NCI-H1694 treated with DMSO at 0.1 percent for 48 hours (cell line): ENCODE measurements at regions not wholly inside any gene's neighbourhood (a gene's known extent, or its start where the extent isn't known, plus 50 kb on each side); places are given as distances from the start of the nearest gene placed in this dataset.
"Not testable (repeated sequence)": the region's sequence is repeated elsewhere in the genome, so short reads cannot be mapped to it uniquely, and the experiment has no call there.

ENCODE experiments used
- DNase-seq: peaks from one replicate; lab custom pipeline; 2025; lab: John Stamatoyannopoulos, UW

DNA sequence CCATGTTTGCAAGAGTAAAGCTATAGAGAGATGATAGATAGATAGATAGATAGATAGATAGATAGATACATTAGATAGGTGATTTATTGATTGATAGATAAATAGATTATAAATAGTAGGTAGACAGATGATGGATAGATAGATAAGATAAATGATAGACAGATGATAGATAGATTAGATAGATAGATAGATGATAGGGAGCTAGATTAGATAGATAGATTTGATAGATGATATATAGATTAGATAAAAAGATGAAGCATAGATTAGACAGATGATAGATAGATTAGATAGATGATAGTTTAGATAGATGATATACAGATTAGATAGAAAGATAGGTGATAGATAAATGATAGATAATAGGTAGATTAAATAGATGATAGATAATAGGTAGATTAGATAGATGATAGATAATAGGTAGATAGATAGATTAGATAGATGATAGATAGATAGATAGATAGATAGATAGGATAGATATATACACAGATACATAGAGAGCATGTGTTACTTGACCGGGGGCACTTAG is 243.3 kb upstream of the FOXK1 start:
- no peak for DNase-seq

DNA sequence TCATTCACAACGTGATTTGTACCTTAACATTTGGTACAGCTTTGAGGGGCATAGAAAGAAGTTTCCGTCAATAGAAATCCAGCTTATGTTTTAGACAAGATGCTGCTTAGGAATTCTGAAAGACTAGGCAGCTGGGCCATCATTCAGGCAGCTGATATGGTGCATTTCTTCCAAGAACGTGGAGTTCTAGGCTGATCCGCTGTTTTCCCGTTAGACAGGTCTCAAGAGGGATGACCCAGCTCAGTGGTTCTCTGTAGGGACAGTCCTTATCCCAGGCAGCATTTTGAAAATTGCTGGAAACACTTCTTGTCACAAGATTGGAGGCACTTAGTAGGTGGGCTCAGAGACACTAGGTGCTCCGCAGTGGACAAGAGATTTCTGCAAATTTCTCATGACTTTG is 242.7 kb upstream of the FOXK1 start:
- DNase-seq = no peak

- DNase-seq = no peak
Measured at GRCh38 chr7:4444106-4444505, 238.0 kb upstream of the FOXK1 start.

GRCh38 chr7:4445777-4446176 is 236.3 kb upstream of the FOXK1 start:
- DNase-seq = no peak

DNA sequence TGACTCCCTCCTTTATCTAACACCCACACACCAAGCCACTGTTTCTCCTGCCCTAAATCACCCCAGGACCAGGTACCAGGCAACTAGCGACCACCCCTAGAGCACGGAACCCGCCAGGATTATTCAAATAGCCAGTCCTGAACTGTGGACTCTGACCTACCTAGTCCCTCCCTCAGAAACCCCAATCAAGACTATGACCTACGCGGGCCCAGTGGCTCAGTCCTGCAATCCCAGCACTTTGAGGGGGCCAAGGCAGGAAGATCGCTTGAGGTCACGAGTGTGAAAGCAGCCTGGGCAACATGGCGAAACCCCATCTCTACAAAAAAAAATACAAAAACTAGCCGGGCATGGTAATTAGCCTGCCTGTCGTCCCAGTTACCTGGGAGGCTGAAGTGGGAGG is 232.8 kb upstream of the FOXK1 start:
- no peak for DNase-seq

GRCh38 chr7:4450483-4450882 is 231.6 kb upstream of the FOXK1 start:
- DNase-seq = no peak

DNA sequence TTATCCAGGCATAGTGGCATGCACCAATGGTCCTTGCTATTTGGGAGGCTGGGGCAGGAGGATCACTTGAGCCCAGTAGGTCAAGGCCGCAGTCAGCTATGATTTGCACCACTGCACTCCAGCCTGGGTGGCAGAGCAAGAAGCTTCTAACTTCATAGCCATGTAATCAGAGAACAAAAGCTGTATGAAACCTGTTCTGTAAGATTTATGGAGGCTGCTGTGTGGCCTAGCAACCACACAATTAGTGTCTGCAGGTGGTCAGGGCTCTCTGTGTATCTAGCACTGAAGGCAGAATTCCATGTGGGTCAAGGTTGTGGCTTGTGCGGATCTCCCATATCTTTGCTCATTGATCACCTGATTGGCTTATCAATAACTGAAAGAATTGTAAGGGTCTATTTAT is 221.5 kb upstream of the FOXK1 start:
- no peak for DNase-seq

GRCh38 chr7:4461531-4461930 is 220.6 kb upstream of the FOXK1 start:
- no peak for DNase-seq

GRCh38 chr7:4468320-4469102 is 213.6 kb upstream of the FOXK1 start:
- no peak for DNase-seq

DNA sequence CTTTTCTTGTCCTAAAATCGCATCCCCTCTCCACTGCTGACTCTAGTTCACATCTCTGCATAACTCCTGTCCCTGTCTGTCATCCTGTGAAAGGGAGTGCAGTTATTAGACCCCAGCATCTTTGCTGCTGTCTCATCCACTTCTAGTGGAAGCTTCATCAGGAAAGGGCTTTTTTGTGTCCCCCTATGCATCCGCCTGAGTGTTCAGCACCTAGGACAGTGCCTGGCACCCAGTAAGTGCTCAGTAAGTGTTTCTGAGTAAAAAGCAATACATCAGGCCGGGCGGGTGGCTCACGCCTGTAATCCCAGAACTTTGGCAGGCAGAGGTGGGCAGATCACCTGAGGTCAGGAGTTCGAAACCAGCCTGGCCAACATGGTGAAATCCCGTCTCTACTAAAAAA is 211.8 kb upstream of the FOXK1 start:
- DNase-seq = no peak

DNA sequence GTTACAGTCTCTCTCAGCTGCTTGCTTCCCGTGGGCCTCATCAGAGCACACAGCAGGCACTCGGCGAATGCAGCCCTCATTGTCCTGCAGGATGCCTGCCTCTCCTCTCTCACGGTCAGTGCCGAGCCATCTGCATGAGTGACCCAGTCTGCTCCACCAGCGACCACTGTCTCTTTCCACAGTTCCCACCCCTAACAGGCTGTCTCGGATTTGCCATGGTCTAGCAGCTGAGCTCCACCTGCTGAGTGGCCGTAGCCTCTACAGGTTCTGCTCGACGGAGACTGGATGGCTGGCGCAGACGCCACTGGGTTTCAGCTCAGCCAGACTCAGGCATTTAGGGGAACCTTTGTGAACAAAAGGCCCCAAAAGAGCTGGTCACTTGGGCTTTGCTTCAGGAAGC is 209.4 kb upstream of the FOXK1 start:
- DNase-seq = no peak

DNA sequence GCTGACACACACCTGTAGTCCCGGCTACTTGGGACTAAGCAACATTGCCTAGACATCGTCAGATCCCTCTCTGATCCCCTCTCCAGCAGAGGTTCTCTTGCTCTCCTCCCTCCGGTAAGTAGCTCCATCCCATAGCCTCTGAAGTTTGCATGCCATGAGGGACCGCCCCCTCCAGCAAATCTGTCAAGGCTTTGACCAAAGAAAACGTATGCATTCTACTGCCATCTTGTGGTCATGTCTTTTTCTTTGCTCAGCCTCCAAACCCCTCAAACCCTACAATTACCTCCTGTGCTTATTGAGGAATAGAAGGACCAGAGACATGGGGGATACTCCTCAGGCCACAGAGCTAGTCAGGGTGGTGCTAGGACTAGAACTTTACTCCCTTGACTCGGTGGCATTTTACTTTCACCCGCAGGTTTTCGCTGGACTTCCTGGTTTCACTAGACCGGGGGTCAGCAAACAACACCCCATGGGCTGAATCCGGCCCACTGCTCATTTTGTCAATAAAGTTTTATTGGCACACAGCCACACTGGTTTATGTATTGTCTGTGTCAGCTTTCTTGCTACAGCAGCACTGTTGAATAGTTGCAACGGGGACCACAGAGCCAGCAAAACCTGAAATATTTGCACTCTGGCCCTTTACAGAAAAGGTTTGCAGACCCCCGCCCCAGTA is 202.6 kb upstream of the FOXK1 start:
- DNase-seq = peak; percentile 36

DNA sequence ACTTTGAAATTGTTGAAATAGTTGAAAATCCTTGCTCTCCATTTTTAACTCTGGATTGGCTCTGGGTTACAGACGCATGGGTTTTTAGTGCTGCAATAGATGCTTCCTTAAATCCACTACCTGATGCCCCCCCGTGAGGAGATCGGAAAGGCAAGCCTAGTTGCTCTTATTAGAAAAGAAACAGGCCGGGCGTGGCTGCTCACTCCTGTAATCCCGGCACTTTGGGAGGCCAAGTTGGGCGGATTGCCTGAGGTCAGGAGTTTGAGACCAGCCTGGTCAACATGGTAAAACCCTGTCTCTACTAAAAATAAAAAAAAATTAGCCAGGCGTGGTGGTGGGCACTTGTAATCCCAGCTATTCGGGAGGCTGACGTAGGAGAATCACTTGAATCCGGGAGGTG is 202.0 kb upstream of the FOXK1 start:
- not testable (repeated sequence) for DNase-seq

DNA sequence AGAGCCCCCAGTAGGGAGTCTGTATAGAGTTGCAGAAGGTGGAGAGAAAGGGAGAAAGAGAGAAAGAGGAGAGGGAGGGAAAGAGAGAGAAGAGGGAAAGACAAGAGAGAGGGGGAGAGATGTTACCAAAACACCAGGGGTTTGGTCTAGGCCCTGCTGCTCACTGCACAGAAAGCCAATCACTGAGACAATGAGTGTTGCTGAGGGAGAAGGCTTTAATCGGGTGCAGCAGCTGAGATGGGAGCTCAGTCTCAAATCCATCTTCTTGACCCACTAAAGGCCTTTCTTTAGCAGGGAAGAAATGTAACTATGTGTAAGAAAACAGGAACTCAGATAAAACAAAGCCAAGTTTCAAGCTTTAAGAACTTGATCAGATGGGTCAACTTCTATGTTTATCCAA is 198.2 kb upstream of the FOXK1 start:
- no peak for DNase-seq

- DNase-seq = no peak
Measured at GRCh38 chr7:4484545-4484944, 197.6 kb upstream of the FOXK1 start.

DNA sequence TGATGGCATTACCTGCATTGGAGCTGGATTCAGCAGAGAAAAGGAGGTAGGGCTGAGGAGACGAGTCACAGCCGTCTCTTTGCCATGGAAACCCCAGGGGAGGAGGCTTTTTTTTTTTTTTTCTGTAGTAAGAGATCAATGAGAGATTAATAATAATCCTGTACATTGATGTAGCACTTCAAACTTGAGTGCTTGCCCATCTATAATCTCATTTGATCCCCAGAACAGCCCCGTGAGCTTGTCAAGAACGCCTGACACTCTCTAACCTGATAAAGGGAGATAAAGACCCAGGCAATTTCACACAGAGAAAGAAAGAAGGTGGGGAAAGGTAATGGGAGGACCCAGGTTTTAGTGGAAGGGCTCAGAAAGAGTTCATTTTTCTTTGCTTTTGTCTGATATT is 195.2 kb upstream of the FOXK1 start:
- DNase-seq = no peak

- DNase-seq = not testable (repeated sequence)
Measured at GRCh38 chr7:4496911-4497310, 185.2 kb upstream of the FOXK1 start.

DNA sequence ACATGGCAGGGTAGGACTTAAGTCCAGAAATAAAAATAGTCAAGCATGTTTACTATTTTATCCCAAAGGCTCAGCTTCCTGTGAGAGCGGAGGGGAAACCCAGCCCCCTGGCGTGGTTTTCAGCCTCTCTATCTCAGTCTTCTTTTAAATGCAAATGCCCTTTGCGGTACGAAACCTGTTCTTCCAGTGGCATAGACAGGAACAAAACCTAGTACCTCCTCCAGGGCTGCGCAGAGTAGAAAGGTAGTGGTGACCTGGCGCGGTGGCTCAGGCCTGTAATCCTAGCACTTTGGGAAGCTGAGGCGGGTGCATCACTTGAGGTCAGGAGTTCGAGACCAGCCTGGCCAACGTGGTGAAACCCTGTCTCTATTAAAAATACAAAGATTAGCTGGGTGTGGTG is 181.3 kb upstream of the FOXK1 start:
- no peak for DNase-seq

GRCh38 chr7:4507886-4508285 is 174.2 kb upstream of the FOXK1 start:
- not testable (repeated sequence) for DNase-seq

GRCh38 chr7:4513450-4513849 is 168.6 kb upstream of the FOXK1 start:
- no peak for DNase-seq

DNA sequence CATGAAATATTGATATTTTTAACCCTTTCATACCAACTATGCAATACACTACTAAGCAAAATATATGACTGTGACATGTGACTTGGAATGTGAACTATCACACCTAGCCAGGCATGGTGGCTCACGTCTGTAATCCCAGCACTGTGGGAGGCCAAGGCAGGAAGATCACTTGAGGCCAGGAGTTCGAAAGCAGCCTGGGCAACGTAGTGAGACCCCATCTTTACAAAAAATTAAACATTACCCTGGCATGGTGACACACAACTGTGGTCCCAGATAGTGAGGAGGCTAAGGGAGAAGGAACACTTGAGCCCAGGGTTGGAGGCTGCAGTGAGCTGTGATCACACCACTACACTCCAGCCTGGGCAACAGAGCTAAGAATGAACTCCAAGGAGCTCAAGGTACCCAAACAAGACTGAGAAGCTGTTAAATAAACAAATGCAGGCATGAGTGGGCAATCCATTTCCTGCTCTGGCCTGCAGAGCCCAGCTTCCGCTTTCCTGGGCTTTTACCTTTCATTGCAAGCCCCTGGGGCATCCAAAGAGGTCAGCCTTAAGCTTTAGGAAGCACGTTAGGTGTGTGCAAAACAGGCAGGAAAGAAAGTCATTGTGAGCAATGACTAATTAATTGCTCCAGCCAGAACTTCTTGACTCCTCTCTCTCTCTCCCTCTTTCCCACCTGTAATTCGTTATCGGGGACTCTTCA is 162.1 kb upstream of the FOXK1 start:
- DNase-seq = no peak

DNA sequence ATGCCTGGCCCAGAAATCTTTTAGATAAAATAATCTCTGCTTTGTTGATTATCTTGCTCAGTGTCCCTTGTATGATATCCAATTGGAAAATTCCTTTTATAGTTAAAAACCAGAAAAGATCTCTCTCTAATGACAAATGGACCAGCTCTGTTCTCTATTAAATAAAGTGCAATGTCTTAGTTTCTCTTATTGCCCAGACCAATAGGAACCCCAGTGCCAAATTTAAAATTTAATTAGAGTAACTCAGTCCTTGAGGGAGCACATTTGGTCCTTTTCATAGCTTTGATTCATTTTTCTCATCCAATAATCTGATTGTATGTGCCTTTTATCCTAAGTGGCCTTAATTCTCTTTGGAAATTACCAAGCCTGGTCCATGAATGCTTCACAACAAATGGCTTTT is 158.9 kb upstream of the FOXK1 start:
- DNase-seq = no peak

DNA sequence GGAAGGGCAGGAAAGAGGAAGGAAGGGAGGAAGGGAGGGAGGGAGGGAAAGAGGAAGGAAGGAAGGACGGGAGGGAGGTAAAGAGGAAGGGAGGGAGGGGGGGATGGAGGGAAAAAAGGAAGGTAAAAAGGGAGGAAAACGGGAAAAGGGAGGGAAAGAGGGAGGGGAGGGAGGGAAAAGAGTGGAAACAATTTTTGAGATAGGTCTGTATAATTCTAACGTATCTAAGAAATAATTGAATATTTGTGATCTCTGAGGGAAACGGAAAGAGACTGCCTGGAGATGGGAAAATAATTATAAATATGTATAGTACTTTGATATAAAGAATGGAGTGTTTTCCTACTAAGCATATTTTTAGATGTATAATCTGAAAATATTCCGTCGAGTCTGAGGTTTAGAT is 158.2 kb upstream of the FOXK1 start:
- no peak for DNase-seq
